SKM-1 treated with dmso at 0.1 percent for 144 hours (cell line): ENCODE measurements at regions not wholly inside any gene's neighbourhood (a gene's known extent, or its start where the extent isn't known, plus 50 kb on each side); places are given as distances from the start of the nearest gene placed in this dataset.

Source experiments
- DNase-seq: peaks from one replicate; lab custom pipeline; 2025; ENCODE audit not compliant: unreplicated experiment; lab: John Stamatoyannopoulos, UW

DNA sequence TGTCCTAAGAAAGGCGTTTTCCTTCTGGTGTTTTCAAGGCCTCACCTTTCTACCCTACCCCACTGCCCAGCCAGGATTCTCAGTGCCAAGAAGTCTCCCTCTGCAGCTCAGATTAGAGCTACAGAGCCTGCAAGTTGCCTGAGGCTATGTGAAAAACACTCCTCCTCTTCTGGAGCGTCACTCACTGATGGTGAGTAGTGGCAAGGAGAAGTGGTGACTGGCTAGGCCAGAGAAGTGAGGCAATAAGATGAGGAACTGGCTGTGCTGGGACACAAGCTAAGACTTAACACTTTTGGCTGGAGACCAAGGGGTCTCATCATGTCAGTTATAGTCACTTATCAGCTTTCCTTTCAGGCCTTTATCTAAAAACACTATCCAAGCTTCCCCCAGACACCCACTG, 86.7 kb upstream of the PRKAR2B start:
- peak; percentile 77 for DNase-seq

DNA sequence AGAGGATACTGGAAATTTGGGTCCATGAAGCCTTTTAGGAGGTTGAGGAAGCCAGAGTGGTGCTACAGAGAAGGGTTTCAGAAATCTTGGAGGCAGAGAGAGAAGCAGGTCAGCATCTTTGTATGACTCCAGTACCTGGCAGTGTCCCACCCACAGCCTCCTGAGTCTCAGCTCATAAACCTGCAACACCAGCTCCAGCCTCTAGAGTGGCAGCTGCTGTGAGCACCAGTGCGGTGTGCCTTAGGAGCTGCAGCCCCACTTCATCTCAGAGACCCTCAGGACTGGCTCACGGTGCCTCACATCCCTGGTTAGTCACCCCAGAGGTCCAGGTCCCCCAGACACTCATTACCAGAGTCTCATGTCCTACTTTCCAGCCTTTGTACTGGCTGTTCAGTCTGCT, 84.8 kb upstream of the PRKAR2B start:
- no peak for DNase-seq

- DNase-seq, result no peak
Measured at GRCh38 chr7:106962751-106963150, 81.8 kb upstream of the PRKAR2B start.

DNA sequence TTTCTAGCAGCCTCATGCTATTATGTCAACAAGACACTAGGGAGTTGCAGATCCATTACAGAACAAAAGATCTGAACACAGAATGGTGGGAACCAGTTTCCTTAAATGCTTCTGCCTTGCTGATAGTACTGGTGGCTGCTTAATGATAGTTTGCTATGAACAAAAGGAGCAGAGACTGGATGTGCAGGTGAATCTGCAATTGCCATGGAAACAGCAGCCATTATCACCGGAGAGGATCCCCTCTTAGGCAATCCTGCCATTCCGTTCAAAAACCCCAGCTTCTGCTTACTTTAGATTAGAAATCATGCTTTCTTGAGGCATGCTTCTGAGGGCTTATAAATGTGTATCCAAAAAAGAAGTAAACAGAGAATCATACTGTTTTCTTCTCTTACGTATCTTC, 80.0 kb upstream of the PRKAR2B start:
- no peak for DNase-seq

- no peak for DNase-seq
Measured at GRCh38 chr7:106965108-106965507, 79.4 kb upstream of the PRKAR2B start.

DNA sequence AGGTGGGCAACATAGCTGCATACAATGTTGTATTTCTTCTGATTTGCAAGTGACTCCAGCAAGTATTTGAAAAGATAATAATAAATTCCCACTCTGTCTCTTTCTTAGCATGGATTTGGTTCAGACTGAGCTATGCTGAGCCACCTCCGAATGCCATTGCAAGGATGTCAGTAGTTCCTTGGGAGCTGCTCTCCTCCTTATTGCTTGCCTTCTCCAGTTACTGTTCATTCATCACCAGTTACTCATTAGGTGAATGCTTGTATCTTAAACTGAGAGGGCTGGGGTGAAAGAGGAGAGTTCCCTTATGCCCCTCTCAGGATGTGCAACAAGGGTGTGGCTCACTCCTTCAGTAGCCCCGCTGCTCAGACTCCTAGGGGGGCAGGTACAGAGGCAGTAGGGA, 78.4 kb upstream of the PRKAR2B start:
- no peak for DNase-seq

DNA sequence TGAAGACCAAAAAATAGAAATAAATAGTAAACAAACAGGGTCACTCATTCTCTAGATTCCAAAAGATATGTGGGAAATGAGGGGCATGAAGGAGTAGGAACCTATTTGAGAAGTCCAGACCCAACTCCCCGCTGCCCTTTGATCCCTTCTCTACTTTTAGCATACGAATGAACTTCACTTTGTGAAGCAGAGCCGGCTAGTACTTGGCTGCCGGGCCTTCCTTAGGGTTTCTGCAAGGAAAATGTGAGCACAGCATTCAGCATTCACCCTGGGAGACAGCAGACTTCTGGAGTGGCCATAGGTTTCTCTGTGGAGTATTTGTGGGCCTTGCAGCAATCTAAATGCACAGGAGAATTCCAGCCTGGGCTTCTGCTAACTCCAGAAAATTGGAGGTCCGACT, 76.3 kb upstream of the PRKAR2B start:
- no peak for DNase-seq

DNA sequence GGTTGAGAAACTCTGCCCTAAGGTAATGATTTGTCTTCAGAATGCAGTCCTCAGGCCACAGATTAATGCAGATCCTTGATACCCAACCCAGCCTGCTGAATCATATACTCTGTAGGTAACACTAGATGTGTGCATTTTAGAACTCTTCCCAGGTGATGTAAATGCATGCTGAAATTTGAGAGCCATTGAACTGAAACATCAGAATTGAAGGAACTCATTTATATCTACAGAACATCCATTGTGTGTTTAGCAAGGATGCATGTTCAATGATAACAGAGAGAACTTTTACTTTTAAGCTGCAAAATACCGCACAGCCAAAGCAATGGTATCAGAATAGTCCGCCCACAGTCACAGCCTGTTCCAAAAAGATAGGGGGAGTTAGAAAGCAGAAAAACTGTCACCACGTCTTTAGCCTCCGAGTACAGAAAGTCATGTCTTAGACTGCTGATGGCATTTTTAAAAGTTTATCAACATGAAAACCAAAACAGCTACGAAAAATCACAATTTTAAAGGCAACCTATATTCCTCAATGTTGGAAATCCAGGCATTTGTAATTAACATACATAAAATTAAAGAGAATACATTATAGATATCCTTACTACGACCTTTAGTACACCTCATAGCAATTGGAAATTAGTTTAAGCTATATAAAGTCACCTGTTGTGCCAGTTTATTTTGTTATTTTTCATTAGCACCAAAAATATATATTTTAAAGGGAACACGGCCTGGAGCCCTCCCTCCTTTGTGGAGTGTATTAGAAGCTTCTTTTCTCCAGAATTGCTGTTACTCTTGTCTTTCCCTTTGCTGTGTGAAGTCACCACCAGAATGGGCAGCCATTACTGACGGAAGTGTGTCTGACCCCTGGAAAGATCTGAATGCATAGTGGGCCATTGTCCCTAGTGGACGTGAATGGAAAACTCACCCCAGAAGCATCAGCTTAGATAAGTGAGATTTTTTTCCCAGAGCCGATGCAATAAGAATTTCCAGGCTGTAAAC, 65.8 kb upstream of the PRKAR2B start:
- DNase-seq, result no peak

GRCh38 chr7:106979551-106980357, 64.8 kb upstream of the PRKAR2B start:
- no peak for DNase-seq

DNA sequence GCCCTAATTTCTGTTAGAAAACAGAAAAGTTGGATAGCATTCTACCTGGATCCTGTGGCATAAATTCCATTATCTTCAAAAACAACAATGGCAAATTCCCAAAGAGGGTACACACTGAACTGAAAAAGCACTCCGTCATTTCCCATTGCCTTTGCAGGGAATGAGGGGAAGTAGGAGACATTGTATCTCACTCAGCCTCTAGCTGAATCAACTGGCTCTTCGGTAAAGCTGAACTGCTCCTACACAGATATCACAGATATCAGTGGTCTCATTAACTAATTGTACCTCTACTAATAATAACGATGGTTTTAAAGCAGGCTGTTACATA, 64.2 kb upstream of the PRKAR2B start:
- no peak for DNase-seq

DNA sequence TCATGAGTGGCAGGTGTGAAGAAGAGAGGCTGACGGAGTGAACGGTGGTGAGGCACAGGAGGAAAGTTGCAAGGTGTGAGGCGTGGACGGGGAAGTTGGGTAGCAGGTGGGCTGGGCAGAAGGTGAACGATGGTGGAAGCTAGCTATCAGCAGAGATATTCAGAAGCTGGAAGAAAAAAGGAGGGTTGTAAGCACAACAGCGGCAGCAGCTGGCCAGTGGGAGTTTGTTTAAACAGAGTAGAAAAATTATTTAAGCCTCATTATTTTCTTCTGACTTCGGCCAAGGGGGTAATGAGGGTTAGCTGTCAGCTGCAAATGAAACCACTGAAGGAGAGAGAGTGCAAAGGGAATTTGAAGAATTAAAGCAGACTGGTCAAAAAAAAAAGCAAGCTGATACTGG, 62.1 kb upstream of the PRKAR2B start:
- DNase-seq, result no peak

DNA sequence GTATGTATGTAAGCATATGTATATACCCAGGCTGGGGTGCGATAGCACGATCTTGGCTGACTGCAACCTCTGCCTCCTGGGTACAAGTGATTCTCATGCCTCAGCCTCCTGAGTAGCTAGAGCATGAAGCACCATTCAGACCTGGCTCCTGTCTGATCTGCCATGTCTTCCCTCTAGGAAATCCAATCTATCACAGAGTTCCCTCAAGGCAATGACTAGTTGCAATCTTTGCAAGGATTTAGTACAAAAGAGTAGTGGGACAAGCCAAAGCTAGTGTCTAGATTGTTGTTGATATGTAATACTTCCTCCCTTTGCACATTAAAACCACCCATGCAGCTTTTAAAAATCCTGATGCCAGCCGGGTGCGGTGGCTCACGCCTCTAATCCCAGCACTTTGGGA, 60.5 kb upstream of the PRKAR2B start:
- DNase-seq, result no peak

DNA sequence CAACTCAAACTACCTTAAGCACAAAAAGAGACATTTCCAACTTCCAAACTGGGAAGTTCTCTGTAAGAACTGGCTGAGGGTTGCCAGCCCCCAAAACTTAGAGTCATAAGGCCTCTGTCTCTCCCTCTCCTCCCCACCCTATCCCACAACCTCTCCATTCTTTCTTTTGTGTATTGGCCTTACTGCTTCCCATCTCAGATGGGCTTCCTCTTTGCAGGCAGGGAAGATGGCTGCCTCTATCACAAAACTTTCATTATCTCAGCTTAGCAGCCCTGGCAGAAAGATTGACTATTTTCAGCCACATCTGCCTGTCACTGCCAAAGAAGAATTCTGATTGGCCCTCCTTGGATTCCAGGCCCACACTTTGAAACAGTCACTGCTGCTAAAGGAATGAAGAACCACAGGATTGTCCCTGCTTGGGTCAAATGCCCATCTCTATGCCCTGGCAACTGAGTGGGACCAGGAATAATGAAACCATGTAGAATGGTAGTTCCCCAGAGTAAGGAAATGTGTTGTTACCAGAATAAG, 58.0 kb upstream of the PRKAR2B start:
- no peak for DNase-seq

GRCh38 chr7:106987777-106988176, 56.7 kb upstream of the PRKAR2B start:
- DNase-seq, result no peak

DNA sequence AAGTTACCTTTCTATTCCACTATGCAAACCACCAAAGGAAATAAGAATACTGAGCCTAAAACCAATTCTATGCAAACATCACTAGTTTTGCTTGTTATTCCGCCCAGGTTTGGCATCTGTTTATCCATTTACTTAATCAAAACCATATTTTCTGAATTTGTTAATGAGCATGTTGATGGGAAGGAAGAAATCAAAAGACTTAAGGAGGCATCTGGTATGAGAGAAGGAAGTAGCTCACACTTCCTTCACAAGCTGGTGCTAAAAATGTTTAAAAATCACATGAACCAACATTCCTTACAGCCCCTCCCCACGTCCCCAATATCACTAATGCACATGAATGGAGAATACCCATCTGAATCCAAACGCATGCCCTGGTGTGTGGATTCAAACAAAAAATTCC, 52.0 kb upstream of the PRKAR2B start:
- no peak for DNase-seq
